OCI-LY7 (cell line): ENCODE measurements at regions not wholly inside any gene's neighbourhood (a gene's known extent, or its start where the extent isn't known, plus 50 kb on each side); places are given as distances from the start of the nearest gene placed in this dataset.

Experiments
- EZH2phosphoT487 ChIP-seq: fragments of 200-600 bp; sonication (generic); IDR thresholded peaks from 2 replicates; pipeline ENCODE4 v1.6.1; 2018; ENCODE audit warnings: low read depth, borderline replicate concordance, mild to moderate bottlenecking, mixed run types, antibody characterized with exemption, low read length, moderate library complexity, mixed read lengths
- TF ChIP-seq, protein P1 (sequence below): fragments of 200-600 bp; sonication (generic); conservative IDR thresholded peaks from 2 replicates; pipeline ENCODE4 v1.5.1; 2014; ENCODE audit warnings: mild to moderate bottlenecking, antibody characterized with exemption, low read length, moderate library complexity, mixed read lengths

DNA sequence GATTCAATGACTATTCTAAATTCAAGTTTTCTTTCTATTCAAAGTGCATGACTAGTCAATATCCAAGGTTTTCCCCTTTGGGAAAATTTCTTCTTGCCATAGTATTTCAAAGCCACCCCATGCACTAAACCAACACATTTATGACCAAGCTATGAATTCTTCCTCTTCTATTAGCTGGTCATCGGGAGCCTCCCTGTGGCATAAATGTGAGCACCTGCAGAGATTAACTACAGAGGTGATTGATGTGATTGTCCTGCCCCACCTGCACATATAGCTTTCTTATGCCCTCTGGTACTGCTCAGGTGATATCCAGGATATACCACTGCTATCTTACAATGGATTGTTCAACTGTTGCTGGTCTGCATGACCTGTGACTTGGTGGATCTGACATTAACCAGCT, 694.9 kb downstream of the ZBBX start:
- TF ChIP-seq, protein P1, sequence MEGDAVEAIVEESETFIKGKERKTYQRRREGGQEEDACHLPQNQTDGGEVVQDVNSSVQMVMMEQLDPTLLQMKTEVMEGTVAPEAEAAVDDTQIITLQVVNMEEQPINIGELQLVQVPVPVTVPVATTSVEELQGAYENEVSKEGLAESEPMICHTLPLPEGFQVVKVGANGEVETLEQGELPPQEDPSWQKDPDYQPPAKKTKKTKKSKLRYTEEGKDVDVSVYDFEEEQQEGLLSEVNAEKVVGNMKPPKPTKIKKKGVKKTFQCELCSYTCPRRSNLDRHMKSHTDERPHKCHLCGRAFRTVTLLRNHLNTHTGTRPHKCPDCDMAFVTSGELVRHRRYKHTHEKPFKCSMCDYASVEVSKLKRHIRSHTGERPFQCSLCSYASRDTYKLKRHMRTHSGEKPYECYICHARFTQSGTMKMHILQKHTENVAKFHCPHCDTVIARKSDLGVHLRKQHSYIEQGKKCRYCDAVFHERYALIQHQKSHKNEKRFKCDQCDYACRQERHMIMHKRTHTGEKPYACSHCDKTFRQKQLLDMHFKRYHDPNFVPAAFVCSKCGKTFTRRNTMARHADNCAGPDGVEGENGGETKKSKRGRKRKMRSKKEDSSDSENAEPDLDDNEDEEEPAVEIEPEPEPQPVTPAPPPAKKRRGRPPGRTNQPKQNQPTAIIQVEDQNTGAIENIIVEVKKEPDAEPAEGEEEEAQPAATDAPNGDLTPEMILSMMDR = peak; percentile 46; the same call in 1 of the 2 replicates
- no peak for TF ChIP-seq EZH2phosphoT487
